Ovary (tissue), 7 donors: ENCODE measurements at regions not wholly inside any gene's neighbourhood (a gene's known extent, or its start where the extent isn't known, plus 50 kb on each side); places are given as distances from the start of the nearest gene placed in this dataset.

Experiments
- DNase-seq, 5 donors: peaks; one replicate each; pipeline ENCODE4 v3.0.0-alpha.2; 2019 to 2020
- H3K27ac ChIP-seq, 2 donors: fragments of 200-600 bp; one replicate each; pipeline versions ENCODE4 v1.5.1 to v1.8.0; 2019 to 2022
- H3K27me3 ChIP-seq: fragments of 200-600 bp; one replicate; pipeline ENCODE4 v1.8.0; 2022
- H3K36me3 ChIP-seq: fragments of 200-600 bp; sonication (generic); one replicate; pipeline ENCODE4 v1.5.1; 2019
- H3K4me1 ChIP-seq: one replicate; pipeline ENCODE4 v1.8.1; 2013; ENCODE audit warnings: mild to moderate bottlenecking, moderate library complexity; ENCODE audit not compliant: insufficient read depth
- H3K4me3 ChIP-seq: fragments of 200-600 bp; sonication (generic); one replicate; pipeline ENCODE4 v1.5.1; 2017
- H3K9me3 ChIP-seq, 2 donors: fragments of 200-600 bp in 1 of 2; sonication (generic) in 1 of 2; one replicate each; pipeline versions ENCODE4 v1.5.1 to v1.8.1; 2013 to 2019; ENCODE audit warnings: mild to moderate bottlenecking in 1 of 2, moderate library complexity in 1 of 2
- EP300 ChIP-seq: sonication (generic); formaldehyde crosslinking; IDR thresholded peaks from one replicate; pipeline ENCODE4 v1.6.1; 2017; ENCODE audit warnings: antibody characterized with exemption
- POLR2A ChIP-seq: fragments of 450-650 bp; IDR thresholded peaks from one replicate; pipeline ENCODE4 v1.6.1; 2017; ENCODE audit warnings: antibody characterized with exemption, mild to moderate bottlenecking, moderate library complexity
- WGBS, 3 donors: extraction: QIAGEN DNeasy Blood & Tissue Kit in 1 of 3; methylation state at CpG; one replicate each; pipeline versions ENCODE4 v1.1.5 to v1.1.7; 2013 to 2017; 5-methylcytosine and 5-hydroxymethylcytosine counted together
- intact Hi-C, 4 donors: fragments of 100-400 bp; cut with DNase I; formaldehyde crosslinking; loops; one replicate each; pipeline versions ENCODE4 v1.11.0 to v1.15.1; 2022 to 2023
- TF ChIP-seq, protein P1 (sequence below), 3 donors: fragments of 450-650 bp in 2 of 3; fragments of 200-600 bp in 1 of 3; IDR thresholded peaks; one replicate each; pipeline versions ENCODE4 v1.5.1 to v1.8.0; 2016 to 2022; ENCODE audit warnings: antibody characterized with exemption in 3 of 3, mild to moderate bottlenecking in 1 of 3
- donor health status: DM: no; HTN: no; CAD: no; lungs with moderate emphysema.
- donor health status: DM: no; HTN: no; CAD: no.
- donor health status: Bipolar disorder and iron deficiency.
- donor health status: DM: no; HTN: no; CAD: no.
- donor health status: DM: yes; HTN: yes; CAD: no.

DNA sequence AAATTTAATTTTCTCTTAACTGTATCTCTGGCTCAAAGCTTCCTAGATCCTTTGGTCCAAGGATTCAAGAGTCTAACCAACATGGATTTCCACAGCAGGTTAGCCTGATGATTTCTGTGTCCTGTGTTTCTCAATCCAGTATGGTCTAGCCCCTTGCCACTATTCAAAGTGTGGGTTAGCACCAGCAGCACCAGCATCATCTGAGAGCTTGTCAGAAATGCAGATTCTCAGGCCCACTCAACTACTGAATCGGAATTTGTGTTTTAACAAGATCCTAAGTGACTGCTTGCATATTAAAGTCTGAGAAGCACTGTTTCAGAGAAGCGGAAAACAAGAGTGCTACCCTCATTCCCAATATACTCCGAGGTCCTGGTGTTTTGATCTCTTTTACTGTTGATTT, 133.8 kb upstream of the PRDM1 start:
- intact Hi-C loops = no loop called here
- Histone ChIP-seq H3K9me3 (no peaks in the 10 kb centered on the region), H3K4me1 (no peaks in the 10 kb centered on the region), H3K27ac (no peak overlapping the region), H3K27me3 (no peaks in the 10 kb centered on the region), H3K4me3 (no peak overlapping the region), H3K36me3 (no peaks in the 10 kb centered on the region)
- DNase-seq = no peak
- TF ChIP-seq, protein P1, sequence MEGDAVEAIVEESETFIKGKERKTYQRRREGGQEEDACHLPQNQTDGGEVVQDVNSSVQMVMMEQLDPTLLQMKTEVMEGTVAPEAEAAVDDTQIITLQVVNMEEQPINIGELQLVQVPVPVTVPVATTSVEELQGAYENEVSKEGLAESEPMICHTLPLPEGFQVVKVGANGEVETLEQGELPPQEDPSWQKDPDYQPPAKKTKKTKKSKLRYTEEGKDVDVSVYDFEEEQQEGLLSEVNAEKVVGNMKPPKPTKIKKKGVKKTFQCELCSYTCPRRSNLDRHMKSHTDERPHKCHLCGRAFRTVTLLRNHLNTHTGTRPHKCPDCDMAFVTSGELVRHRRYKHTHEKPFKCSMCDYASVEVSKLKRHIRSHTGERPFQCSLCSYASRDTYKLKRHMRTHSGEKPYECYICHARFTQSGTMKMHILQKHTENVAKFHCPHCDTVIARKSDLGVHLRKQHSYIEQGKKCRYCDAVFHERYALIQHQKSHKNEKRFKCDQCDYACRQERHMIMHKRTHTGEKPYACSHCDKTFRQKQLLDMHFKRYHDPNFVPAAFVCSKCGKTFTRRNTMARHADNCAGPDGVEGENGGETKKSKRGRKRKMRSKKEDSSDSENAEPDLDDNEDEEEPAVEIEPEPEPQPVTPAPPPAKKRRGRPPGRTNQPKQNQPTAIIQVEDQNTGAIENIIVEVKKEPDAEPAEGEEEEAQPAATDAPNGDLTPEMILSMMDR (IDR thresholded peaks at IDR 0.05) = no peak
- TF ChIP-seq EP300 (no peak), POLR2A (no peak)
- 89 to 90% (median 89%) methylated on average over 3 of the region's 3 CpGs for WGBS, 3 donors

DNA sequence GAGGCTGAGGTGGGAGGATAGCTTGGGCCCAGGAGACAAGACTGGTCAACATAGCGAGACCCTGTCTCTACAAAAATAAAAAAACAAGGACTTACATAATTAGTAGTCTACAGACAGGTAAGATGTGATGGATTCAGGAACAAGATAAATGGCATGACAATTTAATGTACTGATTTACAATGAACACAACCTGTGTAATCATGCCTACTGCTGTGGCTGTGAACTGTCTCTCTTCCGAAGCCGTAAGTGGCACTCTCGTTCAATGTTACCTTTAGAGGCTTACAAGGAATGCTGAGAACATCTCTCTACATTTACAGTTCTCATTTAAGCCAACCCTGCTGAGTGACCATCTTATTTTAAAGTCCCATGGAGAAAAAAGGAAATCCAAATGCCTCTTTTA, 134.8 kb upstream of the PRDM1 start:
- Histone ChIP-seq H3K27ac (no peak overlapping the region), H3K4me1 (no peaks in the 10 kb centered on the region), H3K27me3 (no peaks in the 10 kb centered on the region), H3K9me3 (no peaks in the 10 kb centered on the region), H3K4me3 (no peak overlapping the region), H3K36me3 (no peaks in the 10 kb centered on the region)
- TF ChIP-seq, protein P1 (IDR thresholded peaks at IDR 0.05) = no peak
- no peak for TF ChIP-seq EP300
- TF ChIP-seq POLR2A = no peak
- no peak for DNase-seq
- intact Hi-C loops = no loop called here
- 95 to 98% (median 95%) methylated on average over 4 of the region's 4 CpGs for WGBS, 3 donors

DNA sequence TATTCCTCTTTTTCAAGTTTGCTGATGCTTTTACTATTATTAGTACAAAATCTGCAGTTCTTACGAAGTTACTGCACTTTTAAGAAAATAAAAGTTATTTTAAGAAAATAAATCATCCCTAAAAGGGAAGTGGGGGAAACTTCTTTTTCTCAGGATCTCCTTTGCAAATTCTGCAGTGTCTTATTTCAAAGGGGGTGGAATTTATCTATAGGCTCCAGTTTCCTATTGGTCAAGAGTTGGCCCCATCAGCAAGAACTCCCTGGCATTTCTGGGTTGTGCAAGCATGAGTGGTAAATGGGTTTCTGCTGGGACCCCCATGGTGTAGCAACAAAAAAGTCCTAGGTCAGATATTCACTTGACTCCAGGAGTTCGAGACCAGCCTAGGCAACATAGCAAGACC, 136.3 kb upstream of the PRDM1 start:
- no peak for DNase-seq
- Histone ChIP-seq H3K27ac (no peak overlapping the region), H3K4me1 (no peaks in the 10 kb centered on the region), H3K9me3 (no peaks in the 10 kb centered on the region), H3K36me3 (no peaks in the 10 kb centered on the region), H3K4me3 (no peak overlapping the region), H3K27me3 (no peaks in the 10 kb centered on the region)
- intact Hi-C loops = no loop called here
- TF ChIP-seq, protein P1 (IDR thresholded peaks at IDR 0.05) = no peak
- TF ChIP-seq POLR2A (no peak), EP300 (no peak)
- 62 to 66% (median 63%) methylated on average over 2 of the region's 2 CpGs for WGBS, 3 donors

DNA sequence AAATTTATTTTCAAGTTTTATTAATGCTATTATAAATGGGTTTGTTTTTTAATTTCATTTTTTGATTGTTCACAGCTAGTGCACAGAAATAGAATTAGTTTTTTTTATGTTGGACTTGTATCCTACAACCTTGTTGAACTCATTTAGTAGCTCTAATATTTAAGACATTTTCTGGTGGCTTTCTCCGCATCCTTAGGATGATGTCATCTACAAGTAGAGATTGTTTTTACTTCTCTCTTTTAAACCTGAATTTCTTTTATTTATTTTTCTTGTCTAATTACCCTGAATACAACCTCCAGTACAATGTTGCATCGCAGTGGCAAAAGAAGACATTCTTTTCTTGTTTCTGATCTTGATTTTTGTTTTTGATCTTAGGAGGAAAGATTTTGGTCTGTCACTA, 142.6 kb upstream of the PRDM1 start:
- intact Hi-C loops = no loop called here
- WGBS, 3 donors = 91 to 95% (median 91%) methylated on average over 2 of the region's 2 CpGs

More for the DNA sequence above, 142.6 kb upstream of the PRDM1 start:
- Histone ChIP-seq H3K4me3 (no peak overlapping the region), H3K4me1 (no peaks in the 10 kb centered on the region), H3K36me3 (no peaks in the 10 kb centered on the region), H3K27ac (no peak overlapping the region), H3K9me3 (no peaks in the 10 kb centered on the region), H3K27me3 (no peaks in the 10 kb centered on the region)
- TF ChIP-seq POLR2A (no peak), EP300 (no peak)
- TF ChIP-seq, protein P1 (IDR thresholded peaks at IDR 0.05) = no peak
- DNase-seq = no peak
